D721Med (cell line): ENCODE measurements at regions not wholly inside any gene's neighbourhood (a gene's known extent, or its start where the extent isn't known, plus 50 kb on each side); places are given as distances from the start of the nearest gene placed in this dataset.

ENCODE experiments used
- DNase-seq: peaks from one replicate; pipeline ENCODE4 v3.0.0; 2011; ENCODE audit warnings: low spot score; ENCODE audit not compliant: insufficient read length
- FAIRE-seq: peaks from 2 replicates; lab custom pipeline; 2011; peaks lifted over from hg19 to GRCh38; lab: Jason Lieb, UNC
- CTCF ChIP-seq: IDR thresholded peaks from 2 replicates; pipeline ENCODE4 v1.5.1; 2012; ENCODE audit warnings: mild to moderate bottlenecking, control low read depth; ENCODE audit not compliant: insufficient read depth; ENCODE audit errors: missing control alignments

DNA sequence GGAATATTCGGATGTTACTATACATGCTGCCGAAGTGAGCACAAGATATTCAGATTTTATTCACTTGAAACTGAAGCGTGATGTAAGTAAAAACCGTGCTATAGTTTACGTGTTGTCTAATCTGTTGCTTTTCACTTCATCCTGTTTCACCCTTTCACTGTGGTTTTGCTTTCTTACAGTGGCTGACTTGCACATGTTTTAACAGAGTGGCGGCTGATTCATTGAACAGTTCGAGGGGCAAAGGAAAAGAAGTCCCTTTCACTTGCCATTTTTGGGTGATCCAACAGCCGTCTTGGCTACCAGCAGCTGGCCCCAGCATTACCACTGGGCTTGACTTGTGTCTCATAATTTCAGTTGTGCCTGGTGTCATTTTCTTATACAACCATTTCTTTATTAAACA lies 134.0 kb downstream of the IRX1 start:
- DNase-seq = no peak

DNA sequence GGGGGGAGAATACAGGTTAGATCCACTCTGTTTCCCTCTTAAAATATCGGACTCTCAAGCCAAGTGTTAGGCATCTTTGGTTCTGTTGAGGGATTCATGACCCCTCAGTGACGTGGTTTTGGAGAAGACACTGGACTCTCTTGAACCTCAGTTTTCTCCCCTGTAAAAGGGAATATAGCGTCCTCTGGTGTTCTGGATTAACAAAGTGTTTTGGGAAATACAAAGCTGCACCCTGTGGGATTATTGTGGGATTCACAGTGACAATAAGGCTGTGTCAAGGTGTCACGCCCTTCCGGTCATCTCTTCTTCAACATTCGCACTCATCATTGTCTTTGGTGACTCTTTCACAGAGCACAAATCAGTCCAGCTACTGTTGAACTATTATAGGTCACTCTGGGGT lies 139.0 kb downstream of the IRX1 start:
- FAIRE-seq (no peak), DNase-seq (no peak)
- TF ChIP-seq CTCF = no peak

More for the DNA sequence above, 134.0 kb downstream of the IRX1 start:
- no peak for FAIRE-seq
- TF ChIP-seq CTCF = no peak

DNA sequence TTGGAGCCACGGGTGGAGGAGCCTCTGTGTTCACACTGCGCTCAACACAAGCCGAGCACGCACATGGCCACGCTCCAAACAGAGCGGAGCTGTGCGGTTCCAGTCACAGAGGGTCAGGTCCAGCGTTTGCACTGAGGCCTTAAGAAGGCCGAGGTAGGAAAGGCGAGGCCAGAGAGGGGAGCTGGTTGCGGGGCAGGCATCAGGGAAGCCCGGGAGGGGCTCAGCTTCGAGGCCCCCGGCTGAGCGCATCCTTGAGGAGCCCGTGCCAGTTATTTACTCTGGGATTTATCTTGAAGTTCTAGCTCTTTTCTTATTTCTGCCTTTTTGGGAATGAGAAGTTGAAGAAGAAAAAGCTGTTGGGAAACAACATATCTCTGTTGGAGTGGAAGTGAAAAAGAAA lies 140.8 kb downstream of the IRX1 start:
- no peak for TF ChIP-seq CTCF
- FAIRE-seq (no peak), DNase-seq (no peak)

GRCh38 chr5:3736926-3737325 lies 141.3 kb downstream of the IRX1 start:
- FAIRE-seq (no peak), DNase-seq (no peak)
- no peak for TF ChIP-seq CTCF

DNA sequence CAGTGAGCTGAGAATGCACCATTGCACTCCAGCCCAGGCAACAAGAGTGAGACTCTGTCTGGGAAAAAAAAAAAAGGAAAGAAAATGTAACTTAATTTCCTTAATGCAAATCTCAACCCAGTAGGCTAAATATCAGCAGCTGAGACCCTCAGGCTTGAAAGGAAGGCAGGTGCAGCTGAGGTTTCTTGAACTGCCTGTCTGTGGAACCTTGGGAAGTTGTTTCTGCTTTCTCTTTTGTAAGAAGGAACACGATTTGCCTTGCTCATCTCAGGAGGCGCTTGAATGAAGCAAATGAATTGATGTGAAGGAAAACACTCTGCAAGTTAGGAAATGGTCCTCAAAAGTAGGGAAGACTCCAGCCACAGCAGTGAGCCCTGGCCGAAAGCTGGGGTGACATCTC lies 143.3 kb downstream of the IRX1 start:
- no peak for FAIRE-seq
- TF ChIP-seq CTCF = no peak
- DNase-seq = no peak

- no peak for TF ChIP-seq CTCF
- FAIRE-seq (no peak), DNase-seq (no peak)
Measured at GRCh38 chr5:3740546-3741373, 145.1 kb downstream of the IRX1 start.

- FAIRE-seq = no peak
- no peak for TF ChIP-seq CTCF
- DNase-seq = no peak
Measured at GRCh38 chr5:3741374-3741770, 145.7 kb downstream of the IRX1 start.
